HepG2 (cell line): ENCODE measurements at regions not wholly inside any gene's neighbourhood (a gene's known extent, or its start where the extent isn't known, plus 50 kb on each side); places are given as distances from the start of the nearest gene placed in this dataset.

Experiments
- ATAC-seq: fragments of 200-7000 bp; cut with Tn5 transposase; 3 replicates; pipeline ENCODE4 v1.9.1; 2020; ENCODE audit warnings: mild to moderate bottlenecking, moderate library complexity
- BruUV-seq: library from RNA; stranded (reverse); fragments of 400-500 nt; replicated peaks from 2 replicates; lab custom pipeline; 2021; lab: Mats Ljungman, UMichigan
- CTCF ChIA-PET: fragments of 300-600 bp; formaldehyde crosslinking; extraction: SDS; loops from one replicate; lab custom pipeline; 2021; ENCODE audit warnings: low total read pairs, inconsistent platforms, low intra/inter-chr PET ratio; lab: Yijun Ruan, JAX
- POLR2A ChIA-PET: fragments of 350-600 bp; sonication (Branson Sonifier 250); formaldehyde crosslinking; loops from one replicate; lab custom pipeline; 2020; ENCODE audit warnings: antibody characterized with exemption, inconsistent platforms; lab: Yijun Ruan, JAX
- DNase-seq: peaks from one replicate; pipeline ENCODE4 v3.0.0-alpha.2; 2015; ENCODE audit warnings: low spot score
- FAIRE-seq: peaks from 3 replicates; lab custom pipeline; 2011; peaks lifted over from hg19 to GRCh38; lab: Jason Lieb, UNC
- H2AFZ ChIP-seq: one replicate; pipeline ENCODE4 v1.6.1; 2011; ENCODE audit warnings: low read length, inconsistent platforms
- H3K27ac ChIP-seq: fragments of 300-600 bp; 3 replicates; pipeline ENCODE4 v1.8.0; 2011; ENCODE audit warnings: mixed run types, mild to moderate bottlenecking, mixed read lengths, low read length, inconsistent platforms; ENCODE audit not compliant: insufficient read depth; ENCODE audit errors: extremely low read length
- H3K27me3 ChIP-seq, 2 experiments: fragments of 200-600 bp in 1 of 2; 2 replicates in 1 of 2; 3 replicates in 1 of 2; pipeline versions ENCODE4 v1.6.0 to v1.8.0; 2011; ENCODE audit warnings: low read length in 2 of 2, mild to moderate bottlenecking in 2 of 2, moderate library complexity in 2 of 2, inconsistent platforms in 1 of 2; ENCODE audit not compliant: insufficient read depth in 2 of 2, control insufficient read depth in 1 of 2
- H3K36me3 ChIP-seq, 2 experiments: fragments of 200-600 bp in 1 of 2; replicated peaks in 1 of 2; 2 replicates in 1 of 2; 3 replicates in 1 of 2; pipeline versions ENCODE4 v1.5.1 to v1.8.0; 2011; ENCODE audit warnings: low read length in 2 of 2, inconsistent platforms in 1 of 2; ENCODE audit not compliant: insufficient read depth in 2 of 2, control insufficient read depth in 1 of 2
- H3K4me1 ChIP-seq: 2 replicates; pipeline ENCODE4 v1.5.1; 2012; ENCODE audit warnings: low read length, inconsistent platforms; ENCODE audit not compliant: insufficient read depth
- H3K4me2 ChIP-seq: 2 replicates; pipeline ENCODE4 v1.6.0; 2011; ENCODE audit warnings: low read depth, low read length, inconsistent platforms
- H3K4me3 ChIP-seq, 3 experiments: fragments of 200-600 bp in 1 of 3; sonication (generic), shearing (Covaris generic) in 1 of 3; replicated peaks in 1 of 3; 2 replicates each; pipeline ENCODE4 v1.5.1; 2011 to 2016; ENCODE audit warnings: low read length in 3 of 3, inconsistent platforms in 2 of 3, low read depth in 2 of 3, mild to moderate bottlenecking in 2 of 3, control low read depth in 1 of 3, mixed read lengths in 1 of 3; ENCODE audit not compliant: insufficient read depth in 1 of 3
- H3K79me2 ChIP-seq: one replicate; pipeline ENCODE4 v1.6.1; 2011; ENCODE audit warnings: low read length, inconsistent platforms; ENCODE audit not compliant: insufficient read depth
- H3K9ac ChIP-seq: 2 replicates; pipeline ENCODE4 v1.6.0; 2011; ENCODE audit warnings: mild to moderate bottlenecking, low read depth, low read length, inconsistent platforms; ENCODE audit not compliant: insufficient read depth
- H3K9me3 ChIP-seq: 2 replicates; pipeline ENCODE4 v1.5.1; 2012; ENCODE audit warnings: mild to moderate bottlenecking, low read length
- H4K20me1 ChIP-seq: 2 replicates; pipeline ENCODE4 v1.6.0; 2011; ENCODE audit warnings: inconsistent platforms, mild to moderate bottlenecking, low read length, moderate library complexity; ENCODE audit not compliant: insufficient read depth
- CBX5 ChIP-seq: sonication (generic); formaldehyde crosslinking; IDR thresholded peaks from 2 replicates; pipeline ENCODE4 v1.4.0; 2020; ENCODE audit warnings: missing genetic modification reagents, borderline replicate concordance
- ELF4 ChIP-seq: sonication (generic); formaldehyde crosslinking; IDR thresholded peaks from 2 replicates; pipeline ENCODE4 v1.5.0; 2020; ENCODE audit warnings: missing genetic modification reagents, mild to moderate bottlenecking, moderate library complexity, borderline replicate concordance
- HNRNPLL ChIP-seq: fragments of 200-400 bp; formaldehyde crosslinking; IDR thresholded peaks from 2 replicates; pipeline ENCODE4 v1.6.1; 2017; ENCODE audit warnings: mild to moderate bottlenecking, low read depth, low read length; ENCODE audit not compliant: poor library complexity, severe bottlenecking
- POLR2AphosphoS2 ChIP-seq: IDR thresholded peaks from 2 replicates; pipeline ENCODE4 v1.6.1; 2011; ENCODE audit warnings: low read depth, low read length, improper control_type of control experiment
- ZNF235 ChIP-seq: sonication (generic); formaldehyde crosslinking; IDR thresholded peaks from 2 replicates; pipeline ENCODE4 v1.8.1; 2023; ENCODE audit warnings: mild to moderate bottlenecking, missing genetic modification reagents, borderline replicate concordance
- ZNF329 ChIP-seq: sonication (generic); formaldehyde crosslinking; IDR thresholded peaks from 2 replicates; pipeline ENCODE4 v1.9.0; 2021; ENCODE audit warnings: low read depth, mild to moderate bottlenecking, missing genetic modification reagents
- ZNF333 ChIP-seq: sonication (generic); formaldehyde crosslinking; IDR thresholded peaks from 2 replicates; pipeline ENCODE4 v1.4.0; 2020; ENCODE audit warnings: mild to moderate bottlenecking, missing genetic modification reagents, borderline replicate concordance
- ZNF350 ChIP-seq: sonication (generic); formaldehyde crosslinking; IDR thresholded peaks from 2 replicates; pipeline ENCODE4 v1.4.0; 2020; ENCODE audit warnings: mild to moderate bottlenecking, low read depth, missing genetic modification reagents, borderline replicate concordance
- ZSCAN22 ChIP-seq: sonication (generic); formaldehyde crosslinking; IDR thresholded peaks from 2 replicates; pipeline ENCODE4 v1.4.0; 2020; ENCODE audit warnings: mild to moderate bottlenecking, missing genetic modification reagents
- WGBS: methylation state at CpG from one replicate; pipeline ENCODE4 v1.1.6; 2017; ENCODE audit warnings: low lambda C conversion rate; 5-methylcytosine and 5-hydroxymethylcytosine counted together
- in situ Hi-C: cut with HindIII; loops from 2 replicates; pipeline ENCODE4 v1.10.0; 2017; ENCODE audit warnings: low pct_unique_long_range_greater_than_20kb; ENCODE audit not compliant: extremely low pct_ligation_motif_present
- intact Hi-C: fragments of 100-400 bp; cut with micrococcal nuclease; formaldehyde crosslinking; loops from one replicate; pipeline ENCODE4 v1.10.0; 2022; ENCODE audit not compliant: unreplicated experiment
- TF ChIP-seq, protein P1 (sequence below): sonication (generic); formaldehyde crosslinking; conservative IDR thresholded peaks from 2 replicates; pipeline ENCODE4 v1.4.0; 2020; ENCODE audit warnings: mild to moderate bottlenecking, missing genetic modification reagents, moderate library complexity
- TF ChIP-seq, protein P2 (sequence below): sonication (generic); formaldehyde crosslinking; IDR thresholded peaks from 2 replicates; pipeline ENCODE4 v1.4.0; 2020; ENCODE audit warnings: low read depth, mild to moderate bottlenecking, missing genetic modification reagents

DNA sequence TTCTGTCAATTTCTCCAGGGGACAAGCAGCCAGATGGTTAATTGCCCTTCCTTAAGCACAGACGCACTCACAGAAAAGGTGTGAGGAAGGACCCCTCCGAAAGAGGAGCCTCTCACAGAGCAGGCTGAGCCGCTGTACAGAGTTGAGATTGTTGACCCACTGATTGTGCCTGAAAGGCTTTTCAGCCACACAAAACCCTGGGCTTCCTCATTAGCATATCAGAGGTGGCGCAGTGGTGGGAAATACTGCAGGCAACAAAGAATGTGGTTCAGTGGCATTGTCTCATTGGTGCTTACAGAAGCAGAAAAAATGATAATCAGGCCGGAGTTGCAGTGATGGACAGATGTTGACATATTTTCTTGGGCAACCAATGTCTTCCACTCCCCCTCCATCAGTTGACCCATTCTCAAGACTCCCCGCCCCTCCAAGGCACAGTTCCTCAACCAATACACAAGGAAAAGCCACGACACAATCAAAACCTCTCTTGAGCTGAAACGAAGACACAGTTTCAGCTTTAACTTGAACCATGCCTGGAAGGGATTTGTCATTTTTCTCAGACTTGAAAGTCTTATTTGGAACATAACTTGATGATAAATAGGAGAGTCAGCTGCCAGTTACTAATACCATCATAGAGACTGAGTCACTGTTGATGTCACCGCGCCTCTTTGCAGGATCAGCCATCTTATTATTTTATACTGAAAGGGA lies 53.1 kb downstream of the ATXN3L start:
- BruUV-seq, result no TSS peak

More for the DNA sequence above, 53.1 kb downstream of the ATXN3L start:
- TF ChIP-seq ZSCAN22 (CRISPR knock-in tag) (no peak), ELF4 (CRISPR knock-in tag) (no peak), POLR2AphosphoS2 (no peak), ZNF333 (CRISPR knock-in tag) (no peak), ZNF329 (no peak), ZNF350 (CRISPR knock-in tag) (no peak), HNRNPLL (no peak), ZNF235 (CRISPR knock-in tag) (no peak), CBX5 (CRISPR knock-in tag) (no peak)
- TF ChIP-seq, protein P1, sequence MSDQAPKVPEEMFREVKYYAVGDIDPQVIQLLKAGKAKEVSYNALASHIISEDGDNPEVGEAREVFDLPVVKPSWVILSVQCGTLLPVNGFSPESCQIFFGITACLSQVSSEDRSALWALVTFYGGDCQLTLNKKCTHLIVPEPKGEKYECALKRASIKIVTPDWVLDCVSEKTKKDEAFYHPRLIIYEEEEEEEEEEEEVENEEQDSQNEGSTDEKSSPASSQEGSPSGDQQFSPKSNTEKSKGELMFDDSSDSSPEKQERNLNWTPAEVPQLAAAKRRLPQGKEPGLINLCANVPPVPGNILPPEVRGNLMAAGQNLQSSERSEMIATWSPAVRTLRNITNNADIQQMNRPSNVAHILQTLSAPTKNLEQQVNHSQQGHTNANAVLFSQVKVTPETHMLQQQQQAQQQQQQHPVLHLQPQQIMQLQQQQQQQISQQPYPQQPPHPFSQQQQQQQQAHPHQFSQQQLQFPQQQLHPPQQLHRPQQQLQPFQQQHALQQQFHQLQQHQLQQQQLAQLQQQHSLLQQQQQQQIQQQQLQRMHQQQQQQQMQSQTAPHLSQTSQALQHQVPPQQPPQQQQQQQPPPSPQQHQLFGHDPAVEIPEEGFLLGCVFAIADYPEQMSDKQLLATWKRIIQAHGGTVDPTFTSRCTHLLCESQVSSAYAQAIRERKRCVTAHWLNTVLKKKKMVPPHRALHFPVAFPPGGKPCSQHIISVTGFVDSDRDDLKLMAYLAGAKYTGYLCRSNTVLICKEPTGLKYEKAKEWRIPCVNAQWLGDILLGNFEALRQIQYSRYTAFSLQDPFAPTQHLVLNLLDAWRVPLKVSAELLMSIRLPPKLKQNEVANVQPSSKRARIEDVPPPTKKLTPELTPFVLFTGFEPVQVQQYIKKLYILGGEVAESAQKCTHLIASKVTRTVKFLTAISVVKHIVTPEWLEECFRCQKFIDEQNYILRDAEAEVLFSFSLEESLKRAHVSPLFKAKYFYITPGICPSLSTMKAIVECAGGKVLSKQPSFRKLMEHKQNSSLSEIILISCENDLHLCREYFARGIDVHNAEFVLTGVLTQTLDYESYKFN (CRISPR knock-in tag), result no peak
- TF ChIP-seq, protein P2, sequence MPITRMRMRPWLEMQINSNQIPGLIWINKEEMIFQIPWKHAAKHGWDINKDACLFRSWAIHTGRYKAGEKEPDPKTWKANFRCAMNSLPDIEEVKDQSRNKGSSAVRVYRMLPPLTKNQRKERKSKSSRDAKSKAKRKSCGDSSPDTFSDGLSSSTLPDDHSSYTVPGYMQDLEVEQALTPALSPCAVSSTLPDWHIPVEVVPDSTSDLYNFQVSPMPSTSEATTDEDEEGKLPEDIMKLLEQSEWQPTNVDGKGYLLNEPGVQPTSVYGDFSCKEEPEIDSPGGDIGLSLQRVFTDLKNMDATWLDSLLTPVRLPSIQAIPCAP (CRISPR knock-in tag), result no peak
- TF ChIP-seq, all 625 proteins: peak for 0
- CTCF ChIA-PET, result no interaction called here
- Histone ChIP-seq H3K9ac (no peak overlapping the region), H3K4me2 (no peak overlapping the region), H3K9me3 (no peaks in the 10 kb centered on the region), H4K20me1 (no peaks in the 10 kb centered on the region), H2AFZ (no peak overlapping the region), H3K27ac (no peak overlapping the region), H3K36me3 (no peaks in the 10 kb centered on the region), H3K27me3 (no peaks in the 10 kb centered on the region), H3K4me3 (no peak overlapping the region), H3K79me2 (no peaks in the 10 kb centered on the region), H3K4me1 (no peaks in the 10 kb centered on the region)
- no peak for FAIRE-seq
- POLR2A ChIA-PET, result no interaction called here
- no peak for ATAC-seq
- intact Hi-C loops, result no loop called here
- no peak for DNase-seq
- in situ Hi-C loops, result no loop called here
- WGBS, result 43% methylated on average over 8 of the region's 10 CpGs
